Stimulated activated CD4-positive, alpha-beta T cell treated with anti-CD3 and anti-CD28 coated beads, Interleukin-4, amount 100 ng/mL, for 48 hours (primary cell): ENCODE measurements at regions not wholly inside any gene's neighbourhood (a gene's known extent, or its start where the extent isn't known, plus 50 kb on each side); places are given as distances from the start of the nearest gene placed in this dataset.

Source experiments
- DNase-seq, 2 donors: peaks; one replicate each; pipeline ENCODE4 v3.0.0-alpha.2; 2020; ENCODE audit warnings: low read depth in 2 of 2

- DNase-seq = no peak
These were observed 97.0 kb downstream of the DISP1 start for GRCh38 chr1:222911866-222912265.

GRCh38 chr1:222912730-222913129 is 97.9 kb downstream of the DISP1 start:
- no peak for DNase-seq

- DNase-seq = no peak
These were observed 100.2 kb downstream of the DISP1 start for GRCh38 chr1:222914861-222915632.

- DNase-seq = no peak
These were observed 101.3 kb downstream of the DISP1 start for GRCh38 chr1:222916100-222916499.

- no peak for DNase-seq
These were observed 104.1 kb downstream of the DISP1 start for GRCh38 chr1:222918801-222919477.

GRCh38 chr1:222919478-222919865 is 104.6 kb downstream of the DISP1 start:
- DNase-seq = no peak

- DNase-seq = no peak
These were observed 105.3 kb downstream of the DISP1 start for GRCh38 chr1:222920169-222920568.

GRCh38 chr1:222921945-222922344 is 107.1 kb downstream of the DISP1 start:
- DNase-seq = no peak

GRCh38 chr1:222923506-222923905 is 108.7 kb downstream of the DISP1 start:
- DNase-seq = no peak

GRCh38 chr1:222924136-222924706 is 109.4 kb downstream of the DISP1 start:
- no peak for DNase-seq

GRCh38 chr1:222926566-222926965 is 111.7 kb downstream of the DISP1 start:
- DNase-seq = no peak

GRCh38 chr1:222927031-222927430 is 112.2 kb downstream of the DISP1 start:
- no peak for DNase-seq

GRCh38 chr1:222928212-222928611 is 113.4 kb downstream of the DISP1 start:
- no peak for DNase-seq

GRCh38 chr1:222930070-222930469 is 115.2 kb downstream of the DISP1 start:
- DNase-seq = no peak

GRCh38 chr1:222931023-222931422 is 116.2 kb downstream of the DISP1 start:
- no peak for DNase-seq

GRCh38 chr1:222933273-222933672 is 118.4 kb downstream of the DISP1 start:
- no peak for DNase-seq

- no peak for DNase-seq
These were observed 120.5 kb downstream of the DISP1 start for GRCh38 chr1:222935239-222935900.

- no peak for DNase-seq
These were observed 121.2 kb downstream of the DISP1 start for GRCh38 chr1:222936042-222936441.

- DNase-seq = no peak
These were observed 124.1 kb downstream of the DISP1 start for GRCh38 chr1:222938986-222939385.

GRCh38 chr1:222940095-222940494 is 125.3 kb downstream of the DISP1 start:
- no peak for DNase-seq

- no peak for DNase-seq
These were observed 126.1 kb downstream of the DISP1 start for GRCh38 chr1:222940906-222941305.

GRCh38 chr1:222941425-222941824 is 126.6 kb downstream of the DISP1 start:
- no peak for DNase-seq

GRCh38 chr1:222946436-222946835 is 131.6 kb downstream of the DISP1 start:
- DNase-seq = no peak
